ENCODE measurements at regions not wholly inside any gene's neighbourhood (a gene's known extent, or its start where the extent isn't known, plus 50 kb on each side); places are given as distances from the start of the nearest gene placed in this dataset.

DNA sequence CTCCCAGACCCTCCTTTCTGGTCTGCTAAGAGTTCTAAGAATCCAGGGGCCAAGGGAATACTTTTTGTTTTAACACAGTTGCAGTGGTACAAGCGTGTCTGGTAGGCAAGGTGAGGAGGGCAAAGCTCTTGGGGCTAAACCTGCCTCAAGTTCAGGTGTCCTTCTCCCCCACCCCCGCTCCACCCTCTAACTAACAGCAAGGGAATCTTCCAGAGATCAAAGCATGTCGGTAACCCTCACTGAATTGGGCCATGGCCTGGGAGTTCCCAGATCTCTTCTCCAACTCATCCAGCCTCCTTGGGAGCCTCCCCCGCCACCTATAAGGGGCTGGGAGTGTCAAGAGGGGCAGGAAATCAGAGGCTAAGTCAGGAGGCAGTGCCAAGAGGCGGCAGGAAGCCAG lies 55.7 kb upstream of the TAC4 start:
- no peak for TF ChIP-seq CHD2 (IDR thresholded peaks at IDR 0.05; ENCODE audit: low read length)
- no peak for TF ChIP-seq CTCF (IDR thresholded peaks at IDR 0.05; ENCODE audit: control extremely low read depth in 1 of 3, insufficient read depth in 1 of 3, low read depth in 1 of 3, low read length in 3 of 3)
- no peak for TF ChIP-seq POLR2AphosphoS5 (IDR thresholded peaks at IDR 0.05; ENCODE audit: low read depth, low read length)
